ENCODE measurements at regions not wholly inside any gene's neighbourhood (a gene's known extent, or its start where the extent isn't known, plus 50 kb on each side); places are given as distances from the start of the nearest gene placed in this dataset.

GRCh38 chr11:82405421-82405820, 328.2 kb downstream of the FAM181B start:
- H2AFZ ChIP-seq (ENCODE audit: low read length): no peak overlapping the region
- no peak overlapping the region for H2BK20ac ChIP-seq (ENCODE audit: low read depth, low read length, poor library complexity, severe bottlenecking)
- Mint-ChIP-seq H3K9me3 (no peaks in the 10 kb centered on the region), H3K4me3 (no peak overlapping the region), H3K27me3 (ENCODE audit: low read depth) (no peaks in the 10 kb centered on the region), H3K36me3 (ENCODE audit: insufficient read depth in 1 of 3, low read depth in 3 of 3) (no peaks in the 10 kb centered on the region), H3K27ac (no peak overlapping the region), H3K4me1 (no peaks in the 10 kb centered on the region)
- no peak overlapping the region for H3K9ac ChIP-seq (ENCODE audit: extremely low read depth, insufficient read length, low read length)
- H3K4me2 ChIP-seq (ENCODE audit: insufficient read depth, insufficient read length, low read length): no peak overlapping the region
- no peak overlapping the region for H3K23ac ChIP-seq (ENCODE audit: insufficient read length, low read depth, low read length)
- H3K4ac ChIP-seq (ENCODE audit: low read depth, low read length): no peak overlapping the region
- no peak overlapping the region for H2BK12ac ChIP-seq (ENCODE audit: insufficient read length, low read depth, low read length)
- DNase-seq: no peak
- no peak overlapping the region for H2BK5ac ChIP-seq (ENCODE audit: insufficient read length, low read length)
- H3K27me3 ChIP-seq (ENCODE audit: insufficient read depth, low read length): no peaks in the 10 kb centered on the region
- H3K9me3 ChIP-seq (ENCODE audit: control insufficient read depth, low read depth, low read length): no peaks in the 10 kb centered on the region
- H2BK120ac ChIP-seq (ENCODE audit: low read depth, low read length, poor library complexity, severe bottlenecking): no peak overlapping the region
- H3K18ac ChIP-seq (ENCODE audit: insufficient read length, low read depth, low read length): no peak overlapping the region
- no peaks in the 10 kb centered on the region for H3K4me1 ChIP-seq (ENCODE audit: insufficient read depth, low read length)
- H3K27ac ChIP-seq (ENCODE audit: insufficient read length, low read depth, low read length): no peak overlapping the region
- H3K79me2 ChIP-seq (ENCODE audit: insufficient read depth, low read length): no peaks in the 10 kb centered on the region
- H2BK15ac ChIP-seq (ENCODE audit: low read depth, low read length): no peak overlapping the region
- H4K20me1 ChIP-seq (ENCODE audit: control insufficient read depth, insufficient read depth, insufficient read length): no peaks in the 10 kb centered on the region
- no peak overlapping the region for H4K91ac ChIP-seq (ENCODE audit: insufficient read length, low read depth, low read length)
- H4K5ac ChIP-seq (ENCODE audit: insufficient read length, low read depth, low read length): no peak overlapping the region
- H3K79me1 ChIP-seq (ENCODE audit: insufficient read depth, low read depth, low read length, poor library complexity, severe bottlenecking): no peaks in the 10 kb centered on the region
- TF ChIP-seq, protein P1, sequence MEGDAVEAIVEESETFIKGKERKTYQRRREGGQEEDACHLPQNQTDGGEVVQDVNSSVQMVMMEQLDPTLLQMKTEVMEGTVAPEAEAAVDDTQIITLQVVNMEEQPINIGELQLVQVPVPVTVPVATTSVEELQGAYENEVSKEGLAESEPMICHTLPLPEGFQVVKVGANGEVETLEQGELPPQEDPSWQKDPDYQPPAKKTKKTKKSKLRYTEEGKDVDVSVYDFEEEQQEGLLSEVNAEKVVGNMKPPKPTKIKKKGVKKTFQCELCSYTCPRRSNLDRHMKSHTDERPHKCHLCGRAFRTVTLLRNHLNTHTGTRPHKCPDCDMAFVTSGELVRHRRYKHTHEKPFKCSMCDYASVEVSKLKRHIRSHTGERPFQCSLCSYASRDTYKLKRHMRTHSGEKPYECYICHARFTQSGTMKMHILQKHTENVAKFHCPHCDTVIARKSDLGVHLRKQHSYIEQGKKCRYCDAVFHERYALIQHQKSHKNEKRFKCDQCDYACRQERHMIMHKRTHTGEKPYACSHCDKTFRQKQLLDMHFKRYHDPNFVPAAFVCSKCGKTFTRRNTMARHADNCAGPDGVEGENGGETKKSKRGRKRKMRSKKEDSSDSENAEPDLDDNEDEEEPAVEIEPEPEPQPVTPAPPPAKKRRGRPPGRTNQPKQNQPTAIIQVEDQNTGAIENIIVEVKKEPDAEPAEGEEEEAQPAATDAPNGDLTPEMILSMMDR (conservative IDR thresholded peaks at IDR 0.05): no peak
- H3K14ac ChIP-seq (ENCODE audit: insufficient read depth, low read length): no peak overlapping the region; the same call in 1 of the 2 replicates
- no peak overlapping the region for H4K8ac ChIP-seq (replicated peaks; ENCODE audit: insufficient read length, low read depth, low read length)
- H3K56ac ChIP-seq (ENCODE audit: insufficient read length, low read depth, low read length): no peak overlapping the region
- H3T11ph ChIP-seq (ENCODE audit: low read length): no peak overlapping the region
- WGBS (ENCODE audit: extremely low coverage, insufficient read length, low lambda C conversion rate): no CpG with 5 or more reads among the region's 5 CpGs
- H3K23me2 ChIP-seq (ENCODE audit: insufficient read length, low read depth, low read length, poor library complexity, severe bottlenecking): no peaks in the 10 kb centered on the region
- no peak overlapping the region for H2AK5ac ChIP-seq (ENCODE audit: insufficient read length, low read length)

Data from H9 (cell line).